LNCAP (cell line): ENCODE measurements at regions not wholly inside any gene's neighbourhood (a gene's known extent, or its start where the extent isn't known, plus 50 kb on each side); places are given as distances from the start of the nearest gene placed in this dataset.

ENCODE experiments used
- CTCF ChIP-seq: fragments of 450-650 bp; IDR thresholded peaks from 2 replicates; pipeline ENCODE4 v1.5.1; 2017; ENCODE audit warnings: mild to moderate bottlenecking

DNA sequence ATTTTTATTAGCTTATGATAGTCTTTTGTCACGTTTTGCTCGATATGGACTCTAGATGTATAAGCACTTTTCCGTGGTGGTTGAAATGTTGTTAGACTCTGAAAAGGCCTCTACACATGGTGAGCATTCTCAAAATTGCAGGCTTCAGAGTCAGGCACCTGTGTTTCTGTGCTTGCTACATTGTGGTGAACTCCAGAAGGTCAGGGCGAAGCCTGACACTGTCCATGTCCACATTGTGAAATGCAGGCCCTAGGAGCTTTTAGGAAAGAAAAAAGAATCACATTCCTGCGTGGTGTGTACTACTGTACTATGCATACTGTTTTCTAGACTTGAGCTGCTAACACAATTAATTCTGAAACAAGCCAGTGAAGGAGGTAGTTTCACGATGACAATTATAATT lies 86.3 kb downstream of the HS3ST1 start:
- TF ChIP-seq CTCF = no peak

GRCh38 chr4:11341337-11342043 lies 87.2 kb downstream of the HS3ST1 start:
- no peak for TF ChIP-seq CTCF

- no peak for TF ChIP-seq CTCF
Observed at GRCh38 chr4:11338956-11339782, 89.5 kb downstream of the HS3ST1 start.

DNA sequence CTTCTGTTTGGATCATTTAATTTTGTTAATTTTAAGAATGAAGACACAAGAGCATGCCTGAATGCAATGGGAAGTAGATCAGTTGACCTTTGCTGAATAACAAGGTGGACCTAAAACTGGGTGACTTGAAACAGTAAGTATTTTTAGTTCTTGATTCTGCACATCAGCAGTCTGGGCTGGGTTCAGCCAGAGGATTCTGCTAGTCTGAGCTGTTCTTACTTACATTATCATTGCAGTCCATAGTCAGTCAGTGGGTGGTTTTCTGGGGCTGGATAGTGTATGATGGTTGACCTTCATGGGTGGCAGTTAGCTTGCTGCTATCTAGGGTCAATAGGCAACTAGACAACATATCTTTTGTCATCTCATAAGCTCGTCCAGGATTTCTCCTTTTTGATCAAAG lies 91.4 kb downstream of the HS3ST1 start:
- no peak for TF ChIP-seq CTCF

DNA sequence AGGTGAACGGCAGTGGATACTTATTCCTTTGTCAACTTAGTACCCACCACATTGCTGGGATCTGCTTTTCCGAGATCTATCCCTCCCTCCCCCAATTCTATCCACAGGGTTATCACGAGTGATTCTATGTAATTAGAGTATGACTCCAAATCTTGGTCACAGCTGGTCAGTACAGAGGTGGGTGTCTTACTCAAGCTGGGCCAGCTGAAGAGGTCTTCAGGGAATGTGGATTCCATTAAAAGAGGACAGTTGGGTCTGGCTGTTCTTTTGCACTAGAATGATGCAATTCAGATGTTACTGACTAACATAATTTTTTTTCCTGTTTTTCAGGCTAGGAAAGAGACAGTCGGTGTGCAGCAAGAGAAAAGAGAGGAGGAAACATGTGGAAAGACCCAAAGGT lies 92.3 kb downstream of the HS3ST1 start:
- TF ChIP-seq CTCF = no peak

DNA sequence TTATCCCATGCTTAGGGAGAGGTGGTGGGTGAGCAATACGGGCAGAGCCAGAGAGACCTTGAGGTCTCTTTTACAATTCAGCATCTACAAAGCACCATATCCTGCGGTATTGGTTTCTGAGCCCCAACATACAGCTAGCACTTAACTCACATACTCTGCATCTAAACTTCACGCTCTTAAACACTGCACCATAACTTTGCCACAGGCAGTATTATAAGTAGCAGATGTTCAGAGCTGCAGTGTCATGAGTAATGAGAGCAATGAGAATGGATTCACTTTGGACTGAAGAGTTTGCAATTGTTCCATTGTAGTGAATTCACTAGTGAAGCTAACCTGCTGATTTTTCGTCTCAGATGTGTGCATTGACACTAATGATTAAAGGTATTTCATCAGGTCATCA lies 93.8 kb downstream of the HS3ST1 start:
- no peak for TF ChIP-seq CTCF

DNA sequence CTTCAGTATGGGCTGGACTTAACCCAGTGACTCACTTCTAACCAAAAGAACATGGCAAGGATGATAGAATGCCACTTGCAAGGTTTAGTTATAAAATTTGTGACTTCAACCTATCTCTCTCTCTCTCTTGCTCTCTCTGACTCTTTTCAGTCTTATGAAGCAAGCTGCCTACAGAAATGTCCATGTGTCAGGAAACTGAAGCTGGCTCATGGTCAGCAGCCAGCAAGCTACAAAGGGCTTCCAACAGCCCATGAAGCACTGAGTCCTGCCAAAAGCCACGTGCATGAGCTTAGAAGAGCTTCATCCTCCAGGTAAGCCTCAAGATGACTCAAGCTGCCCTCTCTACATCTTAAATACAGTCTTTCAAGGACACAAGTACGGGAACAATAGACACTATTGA lies 100.3 kb downstream of the HS3ST1 start:
- no peak for TF ChIP-seq CTCF
